Endothelial cell of umbilical vein (primary cell): ENCODE measurements at regions not wholly inside any gene's neighbourhood (a gene's known extent, or its start where the extent isn't known, plus 50 kb on each side); places are given as distances from the start of the nearest gene placed in this dataset.

ENCODE experiments used
- CTCF ChIP-seq, 2 donors: IDR thresholded peaks; 1 replicate in 1 of 2; 2 replicates in 1 of 2; pipeline ENCODE4 v1.5.1; 2011; ENCODE audit warnings: low read length in 2 of 2, mild to moderate bottlenecking in 2 of 2, moderate library complexity in 2 of 2, control low read depth in 1 of 2, inconsistent platforms in 1 of 2, low read depth in 1 of 2; ENCODE audit not compliant: insufficient read depth in 1 of 2; ENCODE audit errors: extremely low read depth in 1 of 2
- EZH2 ChIP-seq: IDR thresholded peaks from 2 replicates; pipeline ENCODE4 v1.6.1; 2012; ENCODE audit warnings: borderline replicate concordance, low read depth, mild to moderate bottlenecking, moderate library complexity, low read length, inconsistent platforms; ENCODE audit not compliant: severe bottlenecking
- FOS ChIP-seq: IDR thresholded peaks from 2 replicates; pipeline ENCODE4 v1.6.1; 2011; ENCODE audit warnings: mild to moderate bottlenecking, low read length, moderate library complexity, borderline replicate concordance; ENCODE audit not compliant: insufficient read depth
- GATA2 ChIP-seq: IDR thresholded peaks from 2 replicates; pipeline ENCODE4 v1.7.0; 2011; ENCODE audit warnings: low read depth, mild to moderate bottlenecking, moderate library complexity, mixed read lengths, low read length; ENCODE audit not compliant: insufficient read length, insufficient read depth
- MYC ChIP-seq: IDR thresholded peaks from one replicate; pipeline ENCODE4 v1.6.1; 2011; ENCODE audit warnings: mild to moderate bottlenecking, low read depth, low read length
- POLR2A ChIP-seq: IDR thresholded peaks from 2 replicates; pipeline ENCODE4 v1.6.1; 2012; ENCODE audit warnings: low read depth, mild to moderate bottlenecking, control low read depth, low read length
- POLR2AphosphoS5 ChIP-seq: IDR thresholded peaks from 2 replicates; pipeline ENCODE4 v1.6.1; 2012; ENCODE audit warnings: low read depth, mild to moderate bottlenecking, control low read depth, low read length, moderate library complexity; ENCODE audit not compliant: insufficient read depth

DNA sequence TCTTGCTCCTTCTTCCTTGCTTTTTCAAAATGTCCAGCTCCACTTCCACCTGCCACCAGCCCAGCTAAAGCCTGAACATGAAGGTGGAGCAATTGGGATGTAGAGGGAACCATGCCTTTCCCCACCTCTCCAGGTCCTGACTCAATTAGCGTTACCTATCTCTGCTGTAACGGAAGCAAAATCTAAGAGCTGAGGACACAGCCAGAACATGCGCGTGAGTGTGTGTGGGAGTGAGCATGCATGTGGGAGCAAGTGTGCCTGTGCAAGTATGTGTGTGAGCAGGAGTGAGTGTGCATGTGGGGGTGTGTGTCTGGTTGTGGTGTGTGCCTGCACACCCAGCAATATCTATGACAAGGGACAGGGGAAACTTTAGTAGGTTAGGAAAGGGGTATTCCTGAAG is 364.5 kb downstream of the MID1IP1 start:
- no peak for TF ChIP-seq CTCF (IDR thresholded peaks at IDR 0.05; ENCODE audit: extremely low read depth in 1 of 2, insufficient read depth in 1 of 2, low read depth in 1 of 2, low read length in 2 of 2)
- no peak for TF ChIP-seq EZH2
- no peak for TF ChIP-seq POLR2AphosphoS5
- no peak for TF ChIP-seq POLR2A
- no peak for TF ChIP-seq FOS
- no peak for TF ChIP-seq MYC
- no peak for TF ChIP-seq GATA2
